Thoracic aorta (tissue), 2 donors: ENCODE measurements at regions not wholly inside any gene's neighbourhood (a gene's known extent, or its start where the extent isn't known, plus 50 kb on each side); places are given as distances from the start of the nearest gene placed in this dataset.
"Not testable (repeated sequence)": the region's sequence is repeated elsewhere in the genome, so short reads cannot be mapped to it uniquely, and the experiment has no call there.

Experiments used
- ATAC-seq: fragments of 150-250 bp; one replicate; pipeline ENCODE4 v1.8.0; 2017; ENCODE audit warnings: low read depth; ENCODE audit not compliant: insufficient number of reproducible peaks, low FRiP score
- DNase-seq: peaks from one replicate; pipeline ENCODE4 v3.0.0-alpha.2; 2020; ENCODE audit warnings: low spot score
- H3K27ac ChIP-seq, 2 donors: fragments of 200-600 bp; sonication (generic); 1 replicate in 1 of 2; 2 replicates in 1 of 2; pipeline ENCODE4 v1.5.1; 2016; ENCODE audit warnings: mild to moderate bottlenecking in 2 of 2, moderate library complexity in 2 of 2
- H3K27me3 ChIP-seq: fragments of 200-600 bp; sonication (generic); replicated peaks from 2 replicates; pipeline ENCODE4 v1.6.0; 2016; ENCODE audit warnings: mild to moderate bottlenecking; ENCODE audit not compliant: insufficient read depth
- H3K36me3 ChIP-seq: fragments of 200-600 bp; sonication (generic); one replicate; pipeline ENCODE4 v1.5.1; 2016
- H3K4me1 ChIP-seq, 2 donors: fragments of 200-600 bp; sonication (generic); 1 replicate in 1 of 2; 2 replicates in 1 of 2; pipeline versions ENCODE4 v1.5.1 to v1.6.0; 2016; ENCODE audit warnings: low read depth in 2 of 2, mild to moderate bottlenecking in 1 of 2; ENCODE audit not compliant: control insufficient read depth in 1 of 2
- H3K4me3 ChIP-seq: fragments of 200-600 bp; sonication (generic); 2 replicates; pipeline ENCODE4 v1.5.1; 2016; ENCODE audit warnings: mild to moderate bottlenecking
- H3K9me3 ChIP-seq: fragments of 200-600 bp; sonication (generic); 2 replicates; pipeline ENCODE4 v1.5.1; 2016
- CTCF ChIP-seq: fragments of 200-600 bp; sonication (generic); IDR thresholded peaks from one replicate; pipeline ENCODE4 v1.5.1; 2019; ENCODE audit warnings: antibody characterized with exemption

- no peaks in the 10 kb centered on the region for H3K36me3 ChIP-seq
- H3K4me1 ChIP-seq = no peaks in the 10 kb centered on the region
- no peak overlapping the region for H3K27ac ChIP-seq
- ATAC-seq (no peak), DNase-seq (no peak)
- H3K27me3 ChIP-seq = no peaks in the 10 kb centered on the region
- no peak overlapping the region for H3K4me3 ChIP-seq
- no peaks in the 10 kb centered on the region for H3K9me3 ChIP-seq
- no peak for TF ChIP-seq CTCF
Measured at GRCh38 chr4:112085156-112086035, 59.9 kb upstream of the FAM241A start.

- H3K4me3 ChIP-seq = no peak overlapping the region
- H3K9me3 ChIP-seq = no peaks in the 10 kb centered on the region
- ATAC-seq (no peak), DNase-seq (no peak)
- H3K27me3 ChIP-seq = no peaks in the 10 kb centered on the region
- TF ChIP-seq CTCF = no peak
- no peak overlapping the region for H3K27ac ChIP-seq
- no peaks in the 10 kb centered on the region for H3K36me3 ChIP-seq
- no peaks in the 10 kb centered on the region for H3K4me1 ChIP-seq
Measured at GRCh38 chr4:112086036-112086434, 59.2 kb upstream of the FAM241A start.

- H3K4me1 ChIP-seq, H3K4me3 ChIP-seq, H3K27ac ChIP-seq, ATAC-seq, H3K9me3 ChIP-seq, H3K36me3 ChIP-seq, H3K27me3 ChIP-seq, DNase-seq: not testable (repeated sequence)
Measured at GRCh38 chr4:112086661-112087060, 58.6 kb upstream of the FAM241A start.

- not testable (repeated sequence) for H3K27me3 ChIP-seq, ATAC-seq, H3K36me3 ChIP-seq, H3K4me1 ChIP-seq, H3K9me3 ChIP-seq, H3K4me3 ChIP-seq, H3K27ac ChIP-seq, DNase-seq
Measured at GRCh38 chr4:112092330-112092729, 52.9 kb upstream of the FAM241A start.

DNA sequence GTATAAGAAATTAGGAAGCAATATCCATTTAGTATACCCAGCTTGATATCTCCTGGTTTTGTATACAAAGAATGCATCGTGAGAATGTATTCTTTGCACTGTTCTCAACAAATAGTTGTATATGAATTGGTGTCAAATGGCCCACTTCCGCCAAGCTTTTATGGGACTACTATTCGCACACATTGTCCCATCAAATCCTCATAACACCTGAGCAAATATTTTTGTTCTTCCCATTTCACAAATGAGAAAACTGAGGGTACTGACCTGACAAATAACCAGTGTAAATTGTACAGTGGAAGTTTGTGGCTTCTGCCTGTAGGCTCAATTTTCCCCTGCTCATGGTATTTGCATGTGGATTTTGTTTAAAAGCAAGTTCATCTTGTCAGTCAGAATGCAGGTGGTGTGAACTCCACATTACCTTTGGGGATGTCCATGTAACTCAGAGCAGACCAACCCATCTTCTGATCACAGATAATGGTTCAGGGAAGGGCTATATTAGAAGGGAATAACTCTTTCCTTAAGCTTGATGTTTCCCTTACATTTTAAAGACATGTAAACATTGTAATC, 51.5 kb upstream of the FAM241A start:
- H3K9me3 ChIP-seq = no peaks in the 10 kb centered on the region
- no peaks in the 10 kb centered on the region for H3K36me3 ChIP-seq
- TF ChIP-seq CTCF = no peak
- no peaks in the 10 kb centered on the region for H3K27me3 ChIP-seq
- DNase-seq (no peak), ATAC-seq (no peak)
- no peaks in the 10 kb centered on the region for H3K4me1 ChIP-seq
- H3K4me3 ChIP-seq = no peak overlapping the region
- no peak overlapping the region for H3K27ac ChIP-seq

DNA sequence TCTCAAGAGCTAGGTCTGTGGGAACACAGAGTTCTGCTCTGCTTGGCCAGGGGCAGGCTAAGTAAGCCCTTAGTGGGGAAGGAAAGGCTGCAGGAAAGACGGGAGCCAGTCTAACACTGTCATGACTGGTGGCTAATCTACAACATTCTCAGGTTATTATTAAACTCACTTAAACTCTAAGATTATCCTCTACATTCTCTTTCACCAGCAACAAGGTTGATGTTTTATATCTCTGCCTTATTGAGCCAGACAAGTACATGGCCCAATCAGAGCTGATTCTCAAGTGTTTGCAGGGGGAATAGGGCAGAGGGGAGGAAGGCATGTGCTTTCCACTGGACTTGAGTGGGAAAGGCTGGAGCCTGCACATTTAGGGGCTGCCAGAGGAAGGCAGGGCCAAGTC, 50.9 kb upstream of the FAM241A start:
- Histone ChIP-seq H3K9me3 (no peaks in the 10 kb centered on the region), H3K27ac (no peak overlapping the region), H3K27me3 (no peaks in the 10 kb centered on the region), H3K4me3 (no peak overlapping the region), H3K36me3 (no peaks in the 10 kb centered on the region), H3K4me1 (no peaks in the 10 kb centered on the region)
- DNase-seq (no peak), ATAC-seq (no peak)
- no peak for TF ChIP-seq CTCF
